WERI-Rb-1 (cell line): ENCODE measurements at regions not wholly inside any gene's neighbourhood (a gene's known extent, or its start where the extent isn't known, plus 50 kb on each side); places are given as distances from the start of the nearest gene placed in this dataset.

Experiments used
- DNase-seq: peaks from one replicate; pipeline ENCODE4 v3.0.0-alpha.2; 2020
- H3K27ac ChIP-seq: fragments of 250-450 bp; sonication (Bioruptor Pico); 2 replicates; pipeline ENCODE4 v1.5.1; 2020; ENCODE audit warnings: mild to moderate bottlenecking, moderate library complexity
- H3K27me3 ChIP-seq: fragments of 250-450 bp; sonication (Bioruptor Pico); 2 replicates; pipeline ENCODE4 v1.5.1; 2021; ENCODE audit warnings: mild to moderate bottlenecking, low read depth, moderate library complexity; ENCODE audit not compliant: insufficient read depth, severe bottlenecking
- H3K36me3 ChIP-seq: fragments of 250-450 bp; sonication (Bioruptor Pico); 2 replicates; pipeline ENCODE4 v1.5.1; 2020; ENCODE audit warnings: mild to moderate bottlenecking, moderate library complexity
- H3K4me3 ChIP-seq: 2 replicates; pipeline ENCODE4 v1.5.1; 2011; ENCODE audit warnings: low read depth, mild to moderate bottlenecking, control low read depth, low read length
- H3K9me3 ChIP-seq: fragments of 250-450 bp; sonication (Bioruptor Pico); 2 replicates; pipeline ENCODE4 v1.5.1; 2021; ENCODE audit warnings: mild to moderate bottlenecking, moderate library complexity; ENCODE audit not compliant: severe bottlenecking
- CTCF ChIP-seq: IDR thresholded peaks from 2 replicates; pipeline ENCODE4 v1.5.1; 2011; ENCODE audit warnings: low read depth, mild to moderate bottlenecking, control low read depth, inconsistent platforms, low read length

- no peak for TF ChIP-seq CTCF
- Histone ChIP-seq H3K9me3 (no peaks in the 10 kb centered on the region), H3K27me3 (no peaks in the 10 kb centered on the region), H3K27ac (no peak overlapping the region), H3K4me3 (no peak overlapping the region), H3K36me3 (no peaks in the 10 kb centered on the region)
- DNase-seq: no peak
Observed at GRCh38 chr3:135622215-135622614, 343.3 kb upstream of the PPP2R3A start.

- TF ChIP-seq CTCF: no peak
- Histone ChIP-seq H3K36me3 (no peaks in the 10 kb centered on the region), H3K9me3 (no peaks in the 10 kb centered on the region), H3K27ac (no peak overlapping the region), H3K27me3 (no peaks in the 10 kb centered on the region), H3K4me3 (no peak overlapping the region)
- DNase-seq: no peak
Observed at GRCh38 chr3:135622656-135623055, 342.9 kb upstream of the PPP2R3A start.

- TF ChIP-seq CTCF: no peak
- Histone ChIP-seq H3K4me3 (no peak overlapping the region), H3K36me3 (no peaks in the 10 kb centered on the region), H3K9me3 (no peaks in the 10 kb centered on the region), H3K27ac (no peak overlapping the region), H3K27me3 (no peaks in the 10 kb centered on the region)
- no peak for DNase-seq
Observed at GRCh38 chr3:135623558-135623957, 342.0 kb upstream of the PPP2R3A start.

GRCh38 chr3:135627057-135627456 is 338.5 kb upstream of the PPP2R3A start:
- DNase-seq: no peak
- H3K4me3 ChIP-seq: no peak overlapping the region
- no peaks in the 10 kb centered on the region for H3K36me3 ChIP-seq
- H3K9me3 ChIP-seq: no peaks in the 10 kb centered on the region
- H3K27ac ChIP-seq: no peak overlapping the region
- no peaks in the 10 kb centered on the region for H3K27me3 ChIP-seq
- no peak for TF ChIP-seq CTCF

- H3K4me3 ChIP-seq: no peak overlapping the region
- H3K27ac ChIP-seq: no peak overlapping the region
- no peaks in the 10 kb centered on the region for H3K36me3 ChIP-seq
- peak; percentile 76 for DNase-seq
- no peak for TF ChIP-seq CTCF
- H3K27me3 ChIP-seq: no peaks in the 10 kb centered on the region
- H3K9me3 ChIP-seq: no peaks in the 10 kb centered on the region
Observed at GRCh38 chr3:135629701-135630408, 335.7 kb upstream of the PPP2R3A start.

GRCh38 chr3:135632556-135633065 is 332.9 kb upstream of the PPP2R3A start:
- H3K9me3 ChIP-seq: no peaks in the 10 kb centered on the region
- DNase-seq: no peak
- no peak overlapping the region for H3K4me3 ChIP-seq
- H3K36me3 ChIP-seq: no peaks in the 10 kb centered on the region
- H3K27ac ChIP-seq: no peak overlapping the region
- TF ChIP-seq CTCF: no peak
- H3K27me3 ChIP-seq: no peaks in the 10 kb centered on the region
